ENCODE measurements at regions not wholly inside any gene's neighbourhood (a gene's known extent, or its start where the extent isn't known, plus 50 kb on each side); places are given as distances from the start of the nearest gene placed in this dataset.

GRCh38 chr2:23091019-23091418, 294.0 kb upstream of the KLHL29 start:
- H3K4me3 ChIP-seq (ENCODE audit: low read length) = no peak overlapping the region
- no peak for TF ChIP-seq CTCF (conservative IDR thresholded peaks at IDR 0.05; ENCODE audit: low read depth, low read length)
- no peak for DNase-seq (ENCODE audit: low read depth)

GRCh38 chr2:23091900-23092299, 293.1 kb upstream of the KLHL29 start:
- no peak for TF ChIP-seq CTCF (conservative IDR thresholded peaks at IDR 0.05; ENCODE audit: low read depth, low read length)
- no peak overlapping the region for H3K4me3 ChIP-seq (ENCODE audit: low read length)
- no peak for DNase-seq (ENCODE audit: low read depth)

- no peak for TF ChIP-seq CTCF (conservative IDR thresholded peaks at IDR 0.05; ENCODE audit: low read depth, low read length)
- H3K4me3 ChIP-seq (ENCODE audit: low read length) = no peak overlapping the region
- DNase-seq (ENCODE audit: low read depth) = peak; percentile 1
These were observed 292.1 kb upstream of the KLHL29 start for GRCh38 chr2:23092831-23093230.

- H3K4me3 ChIP-seq (ENCODE audit: low read length) = no peak overlapping the region
- no peak for DNase-seq (ENCODE audit: low read depth)
- no peak for TF ChIP-seq CTCF (conservative IDR thresholded peaks at IDR 0.05; ENCODE audit: low read depth, low read length)
These were observed 291.5 kb upstream of the KLHL29 start for GRCh38 chr2:23093513-23093912.

GRCh38 chr2:23096906-23097602, 287.9 kb upstream of the KLHL29 start:
- H3K4me3 ChIP-seq (ENCODE audit: low read length) = no peak overlapping the region
- no peak for TF ChIP-seq CTCF (conservative IDR thresholded peaks at IDR 0.05; ENCODE audit: low read depth, low read length)
- no peak for DNase-seq (ENCODE audit: low read depth)

GRCh38 chr2:23100406-23100805, 284.6 kb upstream of the KLHL29 start:
- H3K4me3 ChIP-seq (ENCODE audit: low read length) = no peak overlapping the region
- no peak for TF ChIP-seq CTCF (conservative IDR thresholded peaks at IDR 0.05; ENCODE audit: low read depth, low read length)
- DNase-seq (ENCODE audit: low read depth) = no peak

GRCh38 chr2:23106242-23106785, 278.7 kb upstream of the KLHL29 start:
- no peak for TF ChIP-seq CTCF (conservative IDR thresholded peaks at IDR 0.05; ENCODE audit: low read depth, low read length)

More at GRCh38 chr2:23106242-23106785, 278.7 kb upstream of the KLHL29 start:
- DNase-seq (ENCODE audit: low read depth) = no peak
- no peak overlapping the region for H3K4me3 ChIP-seq (ENCODE audit: low read length)

Data from retinal pigment epithelial cell (primary cell).